Ishikawa (cell line): ENCODE measurements at regions not wholly inside any gene's neighbourhood (a gene's known extent, or its start where the extent isn't known, plus 50 kb on each side); places are given as distances from the start of the nearest gene placed in this dataset.

Source experiments
- CEBPB ChIP-seq: IDR thresholded peaks from 2 replicates; pipeline ENCODE4 v1.6.1; 2012
- CREB1 ChIP-seq: IDR thresholded peaks from 2 replicates; pipeline ENCODE4 v1.6.1; 2012; ENCODE audit warnings: low read depth
- EGR1 ChIP-seq: IDR thresholded peaks from 2 replicates; pipeline ENCODE4 v1.6.1; 2012
- EP300 ChIP-seq: IDR thresholded peaks from 2 replicates; pipeline ENCODE4 v1.6.1; 2012; ENCODE audit warnings: borderline replicate concordance
- FOXM1 ChIP-seq: IDR thresholded peaks from 2 replicates; pipeline ENCODE4 v1.6.1; 2012; ENCODE audit warnings: low read depth, borderline replicate concordance
- MAX ChIP-seq: IDR thresholded peaks from 2 replicates; pipeline ENCODE4 v1.6.1; 2012
- NFIC ChIP-seq: IDR thresholded peaks from 2 replicates; pipeline ENCODE4 v1.6.1; 2012
- RAD21 ChIP-seq: IDR thresholded peaks from 2 replicates; pipeline ENCODE4 v1.6.1; 2012; ENCODE audit warnings: low read depth
- REST ChIP-seq: IDR thresholded peaks from 2 replicates; pipeline ENCODE4 v1.6.1; 2012; ENCODE audit warnings: low read depth, mild to moderate bottlenecking
- TAF1 ChIP-seq: IDR thresholded peaks from 2 replicates; pipeline ENCODE4 v1.6.1; 2012; ENCODE audit warnings: low read depth, mild to moderate bottlenecking
- TCF12 ChIP-seq: IDR thresholded peaks from 2 replicates; pipeline ENCODE4 v1.6.1; 2012; ENCODE audit warnings: low read depth
- TEAD4 ChIP-seq: IDR thresholded peaks from 2 replicates; pipeline ENCODE4 v1.6.1; 2012
- YY1 ChIP-seq: IDR thresholded peaks from 2 replicates; pipeline ENCODE4 v1.6.1; 2012; ENCODE audit warnings: low read depth
- ZBTB7A ChIP-seq: IDR thresholded peaks from 2 replicates; pipeline ENCODE4 v1.6.1; 2012; ENCODE audit warnings: low read depth
- TF ChIP-seq, protein P1 (sequence below): IDR thresholded peaks from 2 replicates; pipeline ENCODE4 v1.6.1; 2012

GRCh38 chr5:130651440-130651839, 513.6 kb downstream of the HINT1 start:
- TF ChIP-seq, protein P1, sequence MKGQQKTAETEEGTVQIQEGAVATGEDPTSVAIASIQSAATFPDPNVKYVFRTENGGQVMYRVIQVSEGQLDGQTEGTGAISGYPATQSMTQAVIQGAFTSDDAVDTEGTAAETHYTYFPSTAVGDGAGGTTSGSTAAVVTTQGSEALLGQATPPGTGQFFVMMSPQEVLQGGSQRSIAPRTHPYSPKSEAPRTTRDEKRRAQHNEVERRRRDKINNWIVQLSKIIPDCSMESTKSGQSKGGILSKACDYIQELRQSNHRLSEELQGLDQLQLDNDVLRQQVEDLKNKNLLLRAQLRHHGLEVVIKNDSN = no peak
- TF ChIP-seq MAX = no peak
- TF ChIP-seq NFIC = no peak
- TF ChIP-seq FOXM1 = no peak
- TF ChIP-seq ZBTB7A = no peak
- TF ChIP-seq REST = no peak
- TF ChIP-seq EP300 = no peak

GRCh38 chr5:130643321-130643720, 521.7 kb downstream of the HINT1 start:
- TF ChIP-seq EGR1 = no peak
- no peak for TF ChIP-seq CREB1
- TF ChIP-seq EP300 = no peak
- TF ChIP-seq NFIC = no peak
- TF ChIP-seq ZBTB7A = no peak
- no peak for TF ChIP-seq CEBPB
- no peak for TF ChIP-seq REST
- TF ChIP-seq, protein P1 = no peak
- TF ChIP-seq TEAD4 = no peak
- TF ChIP-seq TAF1 = no peak
- no peak for TF ChIP-seq YY1
- no peak for TF ChIP-seq MAX
- TF ChIP-seq RAD21 = no peak
- no peak for TF ChIP-seq TCF12

GRCh38 chr5:130642461-130642860, 522.6 kb downstream of the HINT1 start:
- no peak for TF ChIP-seq RAD21
- no peak for TF ChIP-seq EGR1
- TF ChIP-seq MAX = no peak
- TF ChIP-seq NFIC = no peak
- no peak for TF ChIP-seq YY1
- TF ChIP-seq FOXM1 = no peak
- TF ChIP-seq TEAD4 = no peak
- TF ChIP-seq TCF12 = no peak
- TF ChIP-seq ZBTB7A = no peak

DNA sequence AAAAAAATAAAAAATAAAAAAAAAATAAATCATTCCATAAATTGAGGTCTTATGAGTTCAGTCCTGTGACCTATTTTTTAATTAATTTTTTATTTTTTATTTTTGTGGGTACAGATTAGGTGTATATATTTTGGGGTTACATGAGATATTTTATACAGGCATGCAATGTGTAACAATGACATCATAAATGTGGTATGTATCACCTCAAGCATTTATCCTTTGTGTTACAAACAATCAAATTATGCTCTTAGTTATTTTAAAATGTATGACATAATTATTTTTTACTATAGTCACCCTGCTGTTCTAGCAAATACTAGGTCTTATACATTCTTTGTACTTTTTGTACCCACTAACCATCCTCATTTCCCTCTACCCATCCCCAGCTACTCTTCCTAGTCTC, 537.9 kb downstream of the HINT1 start:
- TF ChIP-seq MAX = no peak
- no peak for TF ChIP-seq NFIC
- TF ChIP-seq FOXM1 = no peak

GRCh38 chr5:130624805-130625204, 540.3 kb downstream of the HINT1 start:
- TF ChIP-seq MAX = no peak

- TF ChIP-seq EP300 = no peak
- no peak for TF ChIP-seq TEAD4
- no peak for TF ChIP-seq MAX
- no peak for TF ChIP-seq FOXM1
- no peak for TF ChIP-seq ZBTB7A
- TF ChIP-seq NFIC = no peak
- no peak for TF ChIP-seq CREB1
- no peak for TF ChIP-seq EGR1
- no peak for TF ChIP-seq TAF1
- no peak for TF ChIP-seq RAD21
- no peak for TF ChIP-seq REST
- TF ChIP-seq TCF12 = no peak
- TF ChIP-seq YY1 = no peak
- TF ChIP-seq CEBPB = no peak
- TF ChIP-seq, protein P1 = no peak
These were observed 548.9 kb downstream of the HINT1 start for GRCh38 chr5:130616161-130616560.
